ENCODE measurements at regions not wholly inside any gene's neighbourhood (a gene's known extent, or its start where the extent isn't known, plus 50 kb on each side); places are given as distances from the start of the nearest gene placed in this dataset.

GRCh38 chr20:50263831-50264230 lies 73.2 kb downstream of the CEBPB start:
- Histone ChIP-seq H3K79me2 (ENCODE audit: insufficient read depth, low read length) (no peaks in the 10 kb centered on the region), H3K4me1 (ENCODE audit: insufficient read depth, low read length) (no peaks in the 10 kb centered on the region), H3K9ac (ENCODE audit: low read depth, low read length) (no peak overlapping the region), H2AFZ (ENCODE audit: low read depth, low read length) (no peak overlapping the region), H3K36me3 (ENCODE audit: insufficient read depth, low read length) (no peaks in the 10 kb centered on the region), H3K9me3 (ENCODE audit: insufficient read depth, low read length, severe bottlenecking) (no peaks in the 10 kb centered on the region), H3K27me3 (ENCODE audit: insufficient read depth, low read length, poor library complexity) (no peaks in the 10 kb centered on the region), H4K20me1 (ENCODE audit: insufficient read depth, low read length) (peaks cover 3% of the 10 kb centered on the region; the same call in 1 of the 2 replicates), H3K27ac (ENCODE audit: low read length) (no peak overlapping the region), H3K4me3 (ENCODE audit: low read depth in 1 of 2, low read length in 2 of 2) (no peak overlapping the region), H3K4me2 (ENCODE audit: insufficient read depth, low read length) (no peak overlapping the region)
- DNase-seq: no peak
- no peak for TF ChIP-seq EZH2 (IDR thresholded peaks at IDR 0.05; ENCODE audit: borderline replicate concordance, low read depth, low read length, severe bottlenecking)
- no peak for TF ChIP-seq CTCF (IDR thresholded peaks at IDR 0.05; ENCODE audit: borderline replicate concordance, extremely low read depth, low read length, poor library complexity, severe bottlenecking)
- no peak for ATAC-seq (ENCODE audit: insufficient read depth, low read depth)

- no peak for ATAC-seq (ENCODE audit: insufficient read depth, low read depth)
- no peaks in the 10 kb centered on the region for H3K9me3 ChIP-seq (ENCODE audit: insufficient read depth, low read length, severe bottlenecking)
- no peak overlapping the region for H3K4me2 ChIP-seq (ENCODE audit: insufficient read depth, low read length)
- no peak for DNase-seq
- H4K20me1 ChIP-seq (ENCODE audit: insufficient read depth, low read length): no peaks in the 10 kb centered on the region; the same call in 1 of the 2 replicates
- no peaks in the 10 kb centered on the region for H3K4me1 ChIP-seq (ENCODE audit: insufficient read depth, low read length)
- H3K4me3 ChIP-seq (ENCODE audit: low read depth in 1 of 2, low read length in 2 of 2): no peak overlapping the region
- H2AFZ ChIP-seq (ENCODE audit: low read depth, low read length): no peak overlapping the region
- TF ChIP-seq CTCF (IDR thresholded peaks at IDR 0.05; ENCODE audit: borderline replicate concordance, extremely low read depth, low read length, poor library complexity, severe bottlenecking) (no peak), EZH2 (IDR thresholded peaks at IDR 0.05; ENCODE audit: borderline replicate concordance, low read depth, low read length, severe bottlenecking) (no peak)
- no peaks in the 10 kb centered on the region for H3K36me3 ChIP-seq (ENCODE audit: insufficient read depth, low read length)
- no peaks in the 10 kb centered on the region for H3K27me3 ChIP-seq (ENCODE audit: insufficient read depth, low read length, poor library complexity)
- no peak overlapping the region for H3K27ac ChIP-seq (ENCODE audit: low read length)
- no peak overlapping the region for H3K9ac ChIP-seq (ENCODE audit: low read depth, low read length)
- H3K79me2 ChIP-seq (ENCODE audit: insufficient read depth, low read length): no peaks in the 10 kb centered on the region
These were observed 74.0 kb downstream of the CEBPB start for GRCh38 chr20:50264534-50265145.

GRCh38 chr20:50265245-50265946 lies 74.8 kb downstream of the CEBPB start:
- no peak for TF ChIP-seq CTCF (IDR thresholded peaks at IDR 0.05; ENCODE audit: borderline replicate concordance, extremely low read depth, low read length, poor library complexity, severe bottlenecking)
- TF ChIP-seq EZH2 (IDR thresholded peaks at IDR 0.05; ENCODE audit: borderline replicate concordance, low read depth, low read length, severe bottlenecking): no peak
- H3K27me3 ChIP-seq (ENCODE audit: insufficient read depth, low read length, poor library complexity): no peaks in the 10 kb centered on the region
- no peak overlapping the region for H3K4me2 ChIP-seq (ENCODE audit: insufficient read depth, low read length)
- no peak for DNase-seq
- H3K79me2 ChIP-seq (ENCODE audit: insufficient read depth, low read length): no peaks in the 10 kb centered on the region
- ATAC-seq (ENCODE audit: insufficient read depth, low read depth): no peak
- H2AFZ ChIP-seq (ENCODE audit: low read depth, low read length): no peak overlapping the region
- H3K4me3 ChIP-seq (ENCODE audit: low read depth in 1 of 2, low read length in 2 of 2): no peak overlapping the region
- no peak overlapping the region for H3K27ac ChIP-seq (ENCODE audit: low read length)
- H3K9me3 ChIP-seq (ENCODE audit: insufficient read depth, low read length, severe bottlenecking): no peaks in the 10 kb centered on the region
- no peaks in the 10 kb centered on the region for H3K4me1 ChIP-seq (ENCODE audit: insufficient read depth, low read length)
- peaks cover under 1% of the 10 kb centered on the region; the same call in 1 of the 2 replicates for H4K20me1 ChIP-seq (ENCODE audit: insufficient read depth, low read length)
- no peak overlapping the region for H3K9ac ChIP-seq (ENCODE audit: low read depth, low read length)
- H3K36me3 ChIP-seq (ENCODE audit: insufficient read depth, low read length): no peaks in the 10 kb centered on the region

All from DND-41 (cell line).